Neural progenitor cell (in vitro differentiated cells): ENCODE measurements at regions not wholly inside any gene's neighbourhood (a gene's known extent, or its start where the extent isn't known, plus 50 kb on each side); places are given as distances from the start of the nearest gene placed in this dataset.

Experiments used
- DNase-seq: peaks from one replicate; pipeline ENCODE4 v3.0.0-alpha.2; 2016; ENCODE audit warnings: low spot score
- H2AFZ ChIP-seq: fragments of 200-600 bp; sonication (generic); replicated peaks from 2 replicates; pipeline ENCODE4 v1.6.1; 2016; ENCODE audit warnings: antibody characterized with exemption
- H3F3A ChIP-seq: fragments of 200-600 bp; sonication (generic); 2 replicates; pipeline ENCODE4 v1.6.1; 2016; ENCODE audit warnings: antibody characterized with exemption, low read depth
- H3K27ac ChIP-seq: fragments of 200-600 bp; sonication (generic); 2 replicates; pipeline ENCODE4 v1.5.1; 2016; ENCODE audit warnings: mild to moderate bottlenecking
- H3K27me3 ChIP-seq: fragments of 200-600 bp; sonication (generic); 2 replicates; pipeline ENCODE4 v1.6.1; 2016; ENCODE audit warnings: mild to moderate bottlenecking, moderate library complexity
- H3K36me3 ChIP-seq: fragments of 200-600 bp; sonication (generic); 2 replicates; pipeline ENCODE4 v1.5.1; 2016
- H3K4me1 ChIP-seq: fragments of 200-600 bp; sonication (generic); 2 replicates; pipeline ENCODE4 v1.6.1; 2016; ENCODE audit warnings: mixed run types
- H3K4me2 ChIP-seq: fragments of 200-600 bp; sonication (generic); 2 replicates; pipeline ENCODE4 v1.6.1; 2016
- H3K4me3 ChIP-seq: fragments of 200-600 bp; sonication (generic); 2 replicates; pipeline ENCODE4 v1.5.1; 2016
- H3K79me2 ChIP-seq: fragments of 200-600 bp; sonication (generic); 2 replicates; pipeline ENCODE4 v1.6.1; 2016; ENCODE audit warnings: low read depth
- H3K9ac ChIP-seq: fragments of 200-600 bp; sonication (generic); 2 replicates; pipeline ENCODE4 v1.6.1; 2016
- H3K9me3 ChIP-seq: fragments of 200-600 bp; sonication (generic); 2 replicates; pipeline ENCODE4 v1.5.1; 2016; ENCODE audit warnings: low read depth
- H4K20me1 ChIP-seq: fragments of 200-600 bp; sonication (generic); 2 replicates; pipeline ENCODE4 v1.6.1; 2016; ENCODE audit warnings: low read depth
- H3K27ac Mint-ChIP-seq: 3 replicates; pipeline ENCODE4 v1.8.0; 2021; ENCODE audit warnings: mixed read lengths
- H3K27me3 Mint-ChIP-seq: 2 replicates; pipeline ENCODE4 v1.8.0; 2022; ENCODE audit warnings: low read depth, mild to moderate bottlenecking, inconsistent platforms, moderate library complexity, mixed read lengths; ENCODE audit not compliant: insufficient read depth
- H3K36me3 Mint-ChIP-seq: 3 replicates; pipeline ENCODE4 v1.8.0; 2021; ENCODE audit warnings: mixed read lengths
- H3K4me1 Mint-ChIP-seq: 3 replicates; pipeline ENCODE4 v1.8.0; 2021; ENCODE audit warnings: mixed read lengths
- H3K4me3 Mint-ChIP-seq: 3 replicates; pipeline ENCODE4 v1.8.0; 2021; ENCODE audit warnings: mild to moderate bottlenecking, moderate library complexity, mixed read lengths
- H3K9me3 Mint-ChIP-seq: 3 replicates; pipeline ENCODE4 v1.8.0; 2020; ENCODE audit warnings: mixed read lengths
- EZH2 ChIP-seq: fragments of 200-600 bp; sonication (generic); IDR thresholded peaks from 2 replicates; pipeline ENCODE4 v1.6.1; 2017; ENCODE audit warnings: antibody characterized with exemption, mild to moderate bottlenecking, moderate library complexity
- EZH2phosphoT487 ChIP-seq: fragments of 200-600 bp; sonication (generic); IDR thresholded peaks from 2 replicates; pipeline ENCODE4 v1.6.1; 2017; ENCODE audit warnings: antibody characterized with exemption
- TF ChIP-seq, protein P1 (sequence below): fragments of 200-600 bp; sonication (generic); IDR thresholded peaks from 2 replicates; pipeline ENCODE4 v1.5.1; 2017; ENCODE audit warnings: antibody characterized with exemption, mild to moderate bottlenecking

DNA sequence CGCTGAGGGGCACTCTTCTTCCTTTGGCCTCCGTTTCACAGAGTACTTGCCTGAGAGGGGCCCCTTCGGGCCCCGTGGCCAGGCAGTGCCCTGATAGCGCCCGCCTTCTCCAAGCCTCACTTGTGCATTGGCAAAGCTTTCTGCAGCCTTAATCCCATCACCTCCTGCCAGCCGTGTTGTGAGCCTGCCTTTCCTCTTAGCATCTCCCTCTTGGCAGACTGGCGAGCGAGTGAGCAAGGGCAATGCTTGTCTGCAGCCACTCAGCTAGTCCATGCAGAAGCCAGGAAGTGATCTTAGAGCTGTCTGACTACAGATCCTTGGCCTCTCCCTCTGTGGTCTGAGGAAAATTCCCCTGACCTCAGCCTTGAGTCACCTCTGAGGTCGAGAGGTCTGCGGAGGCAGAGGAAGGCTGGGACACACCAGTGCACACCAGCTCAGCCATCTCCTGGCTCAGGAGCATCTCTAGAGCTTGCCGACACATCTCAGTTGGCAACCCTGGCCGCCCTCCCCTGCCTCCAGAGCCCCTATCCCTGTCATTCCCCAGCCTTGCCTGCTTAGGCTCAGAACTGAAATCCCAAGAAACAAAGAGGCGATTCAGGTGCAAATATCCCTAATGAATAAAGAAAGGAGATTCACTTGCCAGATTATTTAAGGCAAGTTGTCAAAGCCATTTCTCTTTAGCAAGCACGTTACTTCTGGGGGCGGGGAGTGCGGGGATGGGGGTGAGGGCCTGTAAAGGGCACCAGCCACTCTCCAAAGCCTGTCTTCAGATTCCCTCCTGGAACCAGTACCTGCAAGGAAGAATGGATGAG is 143.5 kb upstream of the MAMLD1 start:
- peaks cover 4% of the 10 kb centered on the region for H3K4me1 Mint-ChIP-seq
- no peaks in the 10 kb centered on the region for H4K20me1 ChIP-seq
- H3F3A ChIP-seq = peaks cover 7% of the 10 kb centered on the region
- no peak overlapping the region for H3K9ac ChIP-seq
- peak; percentile 15 for DNase-seq
- no peak overlapping the region for H3K4me3 Mint-ChIP-seq
- no peaks in the 10 kb centered on the region for H3K79me2 ChIP-seq
- H3K27me3 ChIP-seq = peaks cover 31% of the 10 kb centered on the region
- no peaks in the 10 kb centered on the region for H3K36me3 Mint-ChIP-seq
- no peak overlapping the region for H2AFZ ChIP-seq
- H3K4me2 ChIP-seq = peak overlapping the region; percentile 58
- H3K27ac ChIP-seq = no peak overlapping the region
- H3K4me1 ChIP-seq = peaks cover 5% of the 10 kb centered on the region
- peaks cover 17% of the 10 kb centered on the region for H3K9me3 Mint-ChIP-seq
- H3K27me3 Mint-ChIP-seq = peaks cover 5% of the 10 kb centered on the region
- H3K36me3 ChIP-seq = no peaks in the 10 kb centered on the region
- no peak for TF ChIP-seq EZH2phosphoT487
- TF ChIP-seq, protein P1, sequence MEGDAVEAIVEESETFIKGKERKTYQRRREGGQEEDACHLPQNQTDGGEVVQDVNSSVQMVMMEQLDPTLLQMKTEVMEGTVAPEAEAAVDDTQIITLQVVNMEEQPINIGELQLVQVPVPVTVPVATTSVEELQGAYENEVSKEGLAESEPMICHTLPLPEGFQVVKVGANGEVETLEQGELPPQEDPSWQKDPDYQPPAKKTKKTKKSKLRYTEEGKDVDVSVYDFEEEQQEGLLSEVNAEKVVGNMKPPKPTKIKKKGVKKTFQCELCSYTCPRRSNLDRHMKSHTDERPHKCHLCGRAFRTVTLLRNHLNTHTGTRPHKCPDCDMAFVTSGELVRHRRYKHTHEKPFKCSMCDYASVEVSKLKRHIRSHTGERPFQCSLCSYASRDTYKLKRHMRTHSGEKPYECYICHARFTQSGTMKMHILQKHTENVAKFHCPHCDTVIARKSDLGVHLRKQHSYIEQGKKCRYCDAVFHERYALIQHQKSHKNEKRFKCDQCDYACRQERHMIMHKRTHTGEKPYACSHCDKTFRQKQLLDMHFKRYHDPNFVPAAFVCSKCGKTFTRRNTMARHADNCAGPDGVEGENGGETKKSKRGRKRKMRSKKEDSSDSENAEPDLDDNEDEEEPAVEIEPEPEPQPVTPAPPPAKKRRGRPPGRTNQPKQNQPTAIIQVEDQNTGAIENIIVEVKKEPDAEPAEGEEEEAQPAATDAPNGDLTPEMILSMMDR = no peak
- TF ChIP-seq EZH2 = no peak
- no peaks in the 10 kb centered on the region for H3K9me3 ChIP-seq
- no peak overlapping the region for H3K27ac Mint-ChIP-seq
- H3K4me3 ChIP-seq = peak overlapping the region; percentile 5

DNA sequence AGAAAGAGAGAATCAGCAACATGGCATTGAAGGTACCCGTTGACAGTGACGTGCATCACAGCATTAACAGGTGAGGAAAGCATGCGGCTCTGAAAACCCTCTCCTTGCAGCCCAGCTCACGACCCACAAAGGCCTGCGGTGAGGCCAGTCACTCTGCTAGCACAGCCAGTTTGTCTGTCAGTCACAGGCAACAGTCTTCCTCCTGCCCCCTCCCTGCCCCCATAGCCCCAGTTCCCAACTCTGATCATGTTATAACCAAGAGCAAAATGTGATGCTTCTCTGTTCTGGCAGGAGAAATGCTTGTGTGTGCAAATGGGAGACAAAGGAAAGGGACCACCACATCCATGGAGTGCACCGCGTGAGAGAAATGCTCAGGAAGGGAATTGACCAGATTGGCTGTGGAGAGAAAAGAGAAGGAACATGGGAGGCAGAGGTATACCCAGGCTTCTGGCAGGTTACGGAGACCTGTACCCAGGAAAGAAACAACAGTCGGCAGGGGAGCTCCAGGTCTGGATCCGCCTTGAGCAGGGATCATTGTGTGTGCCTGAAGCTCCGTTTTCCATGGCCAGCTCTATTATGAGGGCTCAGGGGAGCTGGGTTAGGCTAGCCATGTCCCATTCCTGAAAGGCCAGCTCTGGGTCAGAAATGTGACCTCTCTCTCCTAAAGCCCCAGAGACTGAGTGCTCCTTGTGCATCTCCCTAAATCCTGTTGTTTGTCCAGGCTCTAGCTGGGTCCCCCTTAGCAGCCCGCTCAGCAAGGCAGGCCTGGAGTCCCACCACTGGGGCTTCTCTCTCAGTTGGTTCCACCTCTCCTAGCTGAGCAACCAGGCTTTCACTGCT is 139.7 kb upstream of the MAMLD1 start:
- no peak for DNase-seq
- H3K36me3 ChIP-seq = no peaks in the 10 kb centered on the region
- peaks cover 13% of the 10 kb centered on the region for H3K4me1 ChIP-seq
- H3F3A ChIP-seq = peaks cover 7% of the 10 kb centered on the region
- no peaks in the 10 kb centered on the region for H3K79me2 ChIP-seq
- Mint-ChIP-seq H3K27ac (no peak overlapping the region), H3K4me1 (peaks cover 4% of the 10 kb centered on the region), H3K36me3 (no peaks in the 10 kb centered on the region), H3K9me3 (peaks cover 16% of the 10 kb centered on the region), H3K4me3 (no peak overlapping the region), H3K27me3 (peaks cover 9% of the 10 kb centered on the region)
- TF ChIP-seq, protein P1 = no peak
- TF ChIP-seq EZH2 = no peak
- TF ChIP-seq EZH2phosphoT487 = no peak
- H3K27me3 ChIP-seq = peaks cover 25% of the 10 kb centered on the region
- no peak overlapping the region for H3K9ac ChIP-seq
- H2AFZ ChIP-seq = no peak overlapping the region
- no peaks in the 10 kb centered on the region for H4K20me1 ChIP-seq
- H3K27ac ChIP-seq = no peak overlapping the region
- no peak overlapping the region for H3K4me3 ChIP-seq
- H3K9me3 ChIP-seq = no peaks in the 10 kb centered on the region
- H3K4me2 ChIP-seq = no peak overlapping the region

DNA sequence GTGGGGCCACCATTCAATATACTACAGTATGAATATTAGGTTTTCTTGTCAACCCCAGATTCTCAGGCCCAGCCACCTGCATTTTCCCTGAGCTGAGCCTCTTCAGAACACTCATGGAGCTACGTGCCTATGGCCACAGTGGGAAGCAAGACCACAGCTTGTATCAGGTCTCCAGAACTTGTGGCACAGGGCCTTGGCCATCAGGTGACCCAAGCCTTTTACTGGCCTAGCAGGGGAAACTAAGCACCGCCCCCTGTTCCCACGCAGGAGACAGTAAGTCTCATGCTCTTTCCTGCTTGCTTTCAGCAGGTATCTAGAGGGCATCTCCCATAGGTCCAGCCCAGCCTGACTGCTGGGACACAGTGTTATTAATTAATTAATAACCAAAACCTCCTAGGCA is 138.4 kb upstream of the MAMLD1 start:
- Histone ChIP-seq H3K79me2 (no peaks in the 10 kb centered on the region), H3K9me3 (no peaks in the 10 kb centered on the region), H3K36me3 (no peaks in the 10 kb centered on the region), H3K27ac (no peak overlapping the region), H3K4me3 (no peak overlapping the region), H4K20me1 (no peaks in the 10 kb centered on the region), H3K4me1 (peaks cover 10% of the 10 kb centered on the region), H3K4me2 (no peak overlapping the region), H3K27me3 (peaks cover 12% of the 10 kb centered on the region), H3F3A (peaks cover 3% of the 10 kb centered on the region), H3K9ac (no peak overlapping the region), H2AFZ (no peak overlapping the region)
- H3K9me3 Mint-ChIP-seq = peaks cover 16% of the 10 kb centered on the region
- no peak overlapping the region for H3K27ac Mint-ChIP-seq
- H3K27me3 Mint-ChIP-seq = peaks cover 9% of the 10 kb centered on the region
- DNase-seq = no peak
- no peak overlapping the region for H3K4me3 Mint-ChIP-seq
- no peaks in the 10 kb centered on the region for H3K36me3 Mint-ChIP-seq
- no peaks in the 10 kb centered on the region for H3K4me1 Mint-ChIP-seq
- TF ChIP-seq EZH2 (no peak), EZH2phosphoT487 (no peak)
- TF ChIP-seq, protein P1 = no peak
